ENCODE measurements at regions not wholly inside any gene's neighbourhood (a gene's known extent, or its start where the extent isn't known, plus 50 kb on each side); places are given as distances from the start of the nearest gene placed in this dataset.
"Not testable (repeated sequence)": the region's sequence is repeated elsewhere in the genome, so short reads cannot be mapped to it uniquely, and the experiment has no call there.

- not testable (repeated sequence) for DNase-seq
Measured at GRCh38 chr2:111455016-111456015, 334.6 kb downstream of the BCL2L11 start.

- not testable (repeated sequence) for DNase-seq
Measured at GRCh38 chr2:111457191-111457590, 336.5 kb downstream of the BCL2L11 start.

GRCh38 chr2:111460901-111461300 lies 340.2 kb downstream of the BCL2L11 start:
- DNase-seq, result not testable (repeated sequence)

GRCh38 chr2:111461831-111462230 lies 341.1 kb downstream of the BCL2L11 start:
- DNase-seq, result not testable (repeated sequence)

- DNase-seq, result not testable (repeated sequence)
Measured at GRCh38 chr2:111462572-111462971, 341.9 kb downstream of the BCL2L11 start.

- DNase-seq, result not testable (repeated sequence)
Measured at GRCh38 chr2:111463238-111463848, 342.6 kb downstream of the BCL2L11 start.

- DNase-seq, result not testable (repeated sequence)
Measured at GRCh38 chr2:111463956-111464355, 343.2 kb downstream of the BCL2L11 start.

- DNase-seq, result not testable (repeated sequence)
Measured at GRCh38 chr2:111464367-111464766, 343.7 kb downstream of the BCL2L11 start.

GRCh38 chr2:111465521-111465920 lies 344.8 kb downstream of the BCL2L11 start:
- DNase-seq, result not testable (repeated sequence)

GRCh38 chr2:111466744-111467143 lies 346.0 kb downstream of the BCL2L11 start:
- not testable (repeated sequence) for DNase-seq

GRCh38 chr2:111470924-111471323 lies 350.2 kb downstream of the BCL2L11 start:
- not testable (repeated sequence) for DNase-seq

- DNase-seq, result not testable (repeated sequence)
Measured at GRCh38 chr2:111471791-111472530, 351.2 kb downstream of the BCL2L11 start.

- DNase-seq, result not testable (repeated sequence)
Measured at GRCh38 chr2:111472844-111473403, 352.2 kb downstream of the BCL2L11 start.

- DNase-seq, result not testable (repeated sequence)
Measured at GRCh38 chr2:111473522-111473921, 352.8 kb downstream of the BCL2L11 start.

- DNase-seq, result not testable (repeated sequence)
Measured at GRCh38 chr2:111474198-111474705, 353.5 kb downstream of the BCL2L11 start.

- not testable (repeated sequence) for DNase-seq
Measured at GRCh38 chr2:111478335-111478734, 357.6 kb downstream of the BCL2L11 start.

GRCh38 chr2:111478871-111479318 lies 358.2 kb downstream of the BCL2L11 start:
- DNase-seq, result not testable (repeated sequence)

GRCh38 chr2:111480016-111480625 lies 359.4 kb downstream of the BCL2L11 start:
- DNase-seq, result not testable (repeated sequence)

GRCh38 chr2:111480633-111481032 lies 359.9 kb downstream of the BCL2L11 start:
- not testable (repeated sequence) for DNase-seq

GRCh38 chr2:111481219-111481618 lies 360.5 kb downstream of the BCL2L11 start:
- not testable (repeated sequence) for DNase-seq

- not testable (repeated sequence) for DNase-seq
Measured at GRCh38 chr2:111482987-111483679, 362.4 kb downstream of the BCL2L11 start.
